KG1 (cell line): ENCODE measurements at regions not wholly inside any gene's neighbourhood (a gene's known extent, or its start where the extent isn't known, plus 50 kb on each side); places are given as distances from the start of the nearest gene placed in this dataset.

Source experiments
- DNase-seq: peaks from one replicate; lab custom pipeline; 2025; lab: John Stamatoyannopoulos, UW

- no peak for DNase-seq
Observed at GRCh38 chr12:85681333-85681732, 154.9 kb downstream of the RASSF9 start.

- no peak for DNase-seq
Observed at GRCh38 chr12:85683051-85683450, 153.2 kb downstream of the RASSF9 start.

GRCh38 chr12:85688837-85689236 lies 147.4 kb downstream of the RASSF9 start:
- no peak for DNase-seq

GRCh38 chr12:85690146-85690545 lies 146.1 kb downstream of the RASSF9 start:
- DNase-seq, result no peak

GRCh38 chr12:85693093-85693665 lies 143.0 kb downstream of the RASSF9 start:
- no peak for DNase-seq

GRCh38 chr12:85695097-85695715 lies 141.0 kb downstream of the RASSF9 start:
- no peak for DNase-seq

- no peak for DNase-seq
Observed at GRCh38 chr12:85697003-85697402, 139.2 kb downstream of the RASSF9 start.

- DNase-seq, result no peak
Observed at GRCh38 chr12:85698937-85699336, 137.3 kb downstream of the RASSF9 start.

GRCh38 chr12:85708775-85709174 lies 127.4 kb downstream of the RASSF9 start:
- no peak for DNase-seq

- DNase-seq, result no peak
Observed at GRCh38 chr12:85711735-85712390, 124.3 kb downstream of the RASSF9 start.

- DNase-seq, result no peak
Observed at GRCh38 chr12:85713373-85713772, 122.8 kb downstream of the RASSF9 start.

GRCh38 chr12:85714425-85714824 lies 121.8 kb downstream of the RASSF9 start:
- DNase-seq, result no peak

- no peak for DNase-seq
Observed at GRCh38 chr12:85720308-85721033, 115.7 kb downstream of the RASSF9 start.

- DNase-seq, result no peak
Observed at GRCh38 chr12:85725991-85726390, 110.2 kb downstream of the RASSF9 start.

GRCh38 chr12:85733221-85733840 lies 102.9 kb downstream of the RASSF9 start:
- DNase-seq, result no peak

GRCh38 chr12:85733984-85734383 lies 102.2 kb downstream of the RASSF9 start:
- no peak for DNase-seq

GRCh38 chr12:85740186-85740585 lies 96.0 kb downstream of the RASSF9 start:
- DNase-seq, result no peak

- no peak for DNase-seq
Observed at GRCh38 chr12:85741046-85741445, 95.2 kb downstream of the RASSF9 start.

GRCh38 chr12:85747941-85748495 lies 88.2 kb downstream of the RASSF9 start:
- no peak for DNase-seq
